H9 (cell line): ENCODE measurements at regions not wholly inside any gene's neighbourhood (a gene's known extent, or its start where the extent isn't known, plus 50 kb on each side); places are given as distances from the start of the nearest gene placed in this dataset.

ENCODE experiments used
- DNase-seq: peaks from one replicate; pipeline ENCODE4 v3.0.0-alpha.2; 2017
- H2AFZ ChIP-seq: one replicate; pipeline ENCODE4 v1.6.1; 2013; ENCODE audit warnings: mild to moderate bottlenecking, low read length, control low read depth, moderate library complexity
- H2AK5ac ChIP-seq: 2 replicates; pipeline ENCODE4 v1.6.1; 2013; ENCODE audit warnings: low read length, control low read depth, mixed read lengths; ENCODE audit not compliant: insufficient read length
- H2BK120ac ChIP-seq: one replicate; pipeline ENCODE4 v1.6.1; 2013; ENCODE audit warnings: low read depth, mild to moderate bottlenecking, low read length, control low read depth, inconsistent platforms; ENCODE audit not compliant: poor library complexity, severe bottlenecking
- H2BK12ac ChIP-seq: 2 replicates; pipeline ENCODE4 v1.6.1; 2013; ENCODE audit warnings: low read length, control low read depth, mixed read lengths, low read depth; ENCODE audit not compliant: insufficient read length
- H2BK15ac ChIP-seq: 2 replicates; pipeline ENCODE4 v1.6.1; 2013; ENCODE audit warnings: low read depth, low read length, control low read depth
- H2BK20ac ChIP-seq: one replicate; pipeline ENCODE4 v1.6.1; 2013; ENCODE audit warnings: low read depth, mild to moderate bottlenecking, low read length, control low read depth, inconsistent platforms; ENCODE audit not compliant: poor library complexity, severe bottlenecking
- H2BK5ac ChIP-seq: 2 replicates; pipeline ENCODE4 v1.6.1; 2013; ENCODE audit warnings: low read length, control low read depth, mixed read lengths; ENCODE audit not compliant: insufficient read length
- H3K14ac ChIP-seq: 2 replicates; pipeline ENCODE4 v1.6.1; 2013; ENCODE audit warnings: low read length, control low read depth; ENCODE audit not compliant: insufficient read depth
- H3K18ac ChIP-seq: 2 replicates; pipeline ENCODE4 v1.6.1; 2013; ENCODE audit warnings: low read depth, mild to moderate bottlenecking, mixed read lengths, low read length, control low read depth; ENCODE audit not compliant: insufficient read length
- H3K23ac ChIP-seq: 2 replicates; pipeline ENCODE4 v1.6.1; 2013; ENCODE audit warnings: low read length, control low read depth, mixed read lengths, low read depth; ENCODE audit not compliant: insufficient read length
- H3K23me2 ChIP-seq: 2 replicates; pipeline ENCODE4 v1.6.1; 2013; ENCODE audit warnings: low read depth, mild to moderate bottlenecking, mixed read lengths, low read length, control low read depth; ENCODE audit not compliant: insufficient read length, poor library complexity, severe bottlenecking
- H3K27ac ChIP-seq: 2 replicates; pipeline ENCODE4 v1.5.1; 2013; ENCODE audit warnings: low read length, control low read depth, mixed read lengths, low read depth; ENCODE audit not compliant: insufficient read length
- H3K27me3 ChIP-seq: 2 replicates; pipeline ENCODE4 v1.6.1; 2013; ENCODE audit warnings: low read length, control low read depth, inconsistent platforms; ENCODE audit not compliant: insufficient read depth
- H3K4ac ChIP-seq: 2 replicates; pipeline ENCODE4 v1.6.1; 2013; ENCODE audit warnings: low read depth, mild to moderate bottlenecking, control low read depth, inconsistent platforms, low read length, moderate library complexity
- H3K4me1 ChIP-seq: 2 replicates; pipeline ENCODE4 v1.6.1; 2013; ENCODE audit warnings: low read length, control low read depth, inconsistent platforms; ENCODE audit not compliant: insufficient read depth
- H3K4me2 ChIP-seq: 2 replicates; pipeline ENCODE4 v1.6.1; 2013; ENCODE audit warnings: low read length, control low read depth, mixed read lengths; ENCODE audit not compliant: insufficient read length, insufficient read depth
- H3K56ac ChIP-seq: 2 replicates; pipeline ENCODE4 v1.6.1; 2013; ENCODE audit warnings: low read depth, mild to moderate bottlenecking, mixed read lengths, low read length, control low read depth; ENCODE audit not compliant: insufficient read length
- H3K79me1 ChIP-seq: 2 replicates; pipeline ENCODE4 v1.6.1; 2013; ENCODE audit warnings: low read depth, mild to moderate bottlenecking, moderate library complexity, low read length, control low read depth, inconsistent platforms; ENCODE audit not compliant: insufficient read depth, poor library complexity, severe bottlenecking
- H3K79me2 ChIP-seq: 2 replicates; pipeline ENCODE4 v1.6.1; 2013; ENCODE audit warnings: low read length, control low read depth, inconsistent platforms; ENCODE audit not compliant: insufficient read depth
- H3K9ac ChIP-seq: 2 replicates; pipeline ENCODE4 v1.6.1; 2013; ENCODE audit warnings: low read length, control low read depth, mixed read lengths; ENCODE audit not compliant: insufficient read length; ENCODE audit errors: extremely low read depth
- H3K9me3 ChIP-seq: one replicate; pipeline ENCODE4 v1.6.1; 2013; ENCODE audit warnings: low read depth, low read length, inconsistent platforms; ENCODE audit not compliant: control insufficient read depth
- H3T11ph ChIP-seq: one replicate; pipeline ENCODE4 v1.6.1; 2013; ENCODE audit warnings: mild to moderate bottlenecking, low read length, control low read depth, inconsistent platforms
- H4K20me1 ChIP-seq: one replicate; pipeline ENCODE4 v1.6.1; 2013; ENCODE audit not compliant: control insufficient read depth, insufficient read length, insufficient read depth
- H4K5ac ChIP-seq: 2 replicates; pipeline ENCODE4 v1.6.1; 2013; ENCODE audit warnings: low read depth, mild to moderate bottlenecking, mixed read lengths, low read length, control low read depth; ENCODE audit not compliant: insufficient read length
- H4K8ac ChIP-seq: replicated peaks from 2 replicates; pipeline ENCODE4 v1.6.1; 2013; ENCODE audit warnings: low read length, control low read depth, mixed read lengths, low read depth; ENCODE audit not compliant: insufficient read length
- H4K91ac ChIP-seq: 2 replicates; pipeline ENCODE4 v1.6.1; 2013; ENCODE audit warnings: low read depth, mild to moderate bottlenecking, moderate library complexity, mixed read lengths, low read length, control low read depth; ENCODE audit not compliant: insufficient read length
- H3K27ac Mint-ChIP-seq, 3 experiments: 2 replicates in 2 of 3; 3 replicates in 1 of 3; pipeline ENCODE4 v1.8.0; 2020 to 2021; ENCODE audit warnings: mixed read lengths in 3 of 3, mild to moderate bottlenecking in 1 of 3, moderate library complexity in 1 of 3
- H3K27me3 Mint-ChIP-seq: 2 replicates; pipeline ENCODE4 v1.8.0; 2021; ENCODE audit warnings: low read depth, mild to moderate bottlenecking, moderate library complexity, mixed read lengths
- H3K36me3 Mint-ChIP-seq, 3 experiments: 2 replicates in 2 of 3; 3 replicates in 1 of 3; pipeline ENCODE4 v1.8.0; 2020 to 2021; ENCODE audit warnings: low read depth in 3 of 3, mixed read lengths in 3 of 3; ENCODE audit not compliant: insufficient read depth in 1 of 3
- H3K4me1 Mint-ChIP-seq, 2 experiments: 2 replicates each; pipeline ENCODE4 v1.8.0; 2020; ENCODE audit warnings: mixed read lengths in 2 of 2
- H3K4me3 Mint-ChIP-seq, 2 experiments: 2 replicates in 1 of 2; 3 replicates in 1 of 2; pipeline ENCODE4 v1.8.0; 2020 to 2021; ENCODE audit warnings: mild to moderate bottlenecking in 2 of 2, mixed read lengths in 2 of 2, moderate library complexity in 1 of 2
- H3K9me3 Mint-ChIP-seq, 2 experiments: 2 replicates in 1 of 2; 3 replicates in 1 of 2; pipeline ENCODE4 v1.8.0; 2020; ENCODE audit warnings: mild to moderate bottlenecking in 2 of 2, mixed read lengths in 2 of 2, moderate library complexity in 1 of 2
- WGBS: extraction: QIAGEN DNeasy Blood & Tissue Kit; methylation state at CpG from one replicate; pipeline ENCODE4 v1.1.7; 2013; ENCODE audit warnings: missing lambda C conversion rate, low lambda C conversion rate, mixed read lengths; ENCODE audit not compliant: insufficient read length; ENCODE audit errors: extremely low coverage; 5-methylcytosine and 5-hydroxymethylcytosine counted together
- TF ChIP-seq, protein P1 (sequence below): fragments of 200-600 bp; sonication (generic); conservative IDR thresholded peaks from 3 replicates; pipeline ENCODE4 v1.8.0; 2021; ENCODE audit warnings: antibody characterized with exemption, mild to moderate bottlenecking

DNA sequence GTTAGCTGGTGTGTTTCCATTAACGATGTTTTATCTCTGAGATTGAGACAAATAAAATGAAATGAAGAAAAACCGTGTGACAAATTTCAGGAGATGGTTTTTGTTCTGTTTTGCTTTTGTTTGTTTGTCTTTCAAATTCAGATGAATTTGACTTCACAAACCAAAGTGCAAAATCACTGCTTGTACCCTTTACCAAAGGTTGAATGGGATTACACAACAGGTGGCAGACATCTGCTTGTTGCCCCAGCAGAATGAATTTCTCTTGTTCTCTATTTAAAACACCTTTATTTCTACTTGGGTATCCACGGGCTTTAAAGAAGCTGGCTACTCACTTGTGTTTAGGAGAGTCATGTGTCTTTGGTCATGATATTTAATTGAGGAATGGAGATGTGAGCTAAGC is 239.7 kb upstream of the CLNK start:
- Mint-ChIP-seq H3K36me3 (no peaks in the 10 kb centered on the region), H3K4me3 (no peak overlapping the region), H3K9me3 (no peaks in the 10 kb centered on the region), H3K4me1 (peaks cover 26 to 44% of the 10 kb centered on the region in 2 experiments), H3K27ac (peak overlapping the region in 1 of 3 experiments; percentile 66; a peak in 1 of 7 replicates), H3K27me3 (no peaks in the 10 kb centered on the region)
- H3K4me1 ChIP-seq = no peaks in the 10 kb centered on the region; the same call in 1 of the 2 replicates
- no peak overlapping the region for H3K18ac ChIP-seq
- H3K14ac ChIP-seq = no peak overlapping the region
- H3K56ac ChIP-seq = no peak overlapping the region
- H2AFZ ChIP-seq = no peak overlapping the region
- H3K79me1 ChIP-seq = no peaks in the 10 kb centered on the region
- no peak overlapping the region for H3K23ac ChIP-seq
- no peak overlapping the region for H2BK5ac ChIP-seq
- H4K20me1 ChIP-seq = no peaks in the 10 kb centered on the region
- no CpG with 5 or more reads among the region's 3 CpGs for WGBS
- no peak overlapping the region for H4K5ac ChIP-seq
- no peak overlapping the region for H2BK15ac ChIP-seq
- no peaks in the 10 kb centered on the region for H3K27me3 ChIP-seq
- H2BK20ac ChIP-seq = no peak overlapping the region
- H3K23me2 ChIP-seq = no peaks in the 10 kb centered on the region
- H3K9ac ChIP-seq = no peak overlapping the region
- H4K8ac ChIP-seq = no peak overlapping the region
- H3K4ac ChIP-seq = no peak overlapping the region
- TF ChIP-seq, protein P1, sequence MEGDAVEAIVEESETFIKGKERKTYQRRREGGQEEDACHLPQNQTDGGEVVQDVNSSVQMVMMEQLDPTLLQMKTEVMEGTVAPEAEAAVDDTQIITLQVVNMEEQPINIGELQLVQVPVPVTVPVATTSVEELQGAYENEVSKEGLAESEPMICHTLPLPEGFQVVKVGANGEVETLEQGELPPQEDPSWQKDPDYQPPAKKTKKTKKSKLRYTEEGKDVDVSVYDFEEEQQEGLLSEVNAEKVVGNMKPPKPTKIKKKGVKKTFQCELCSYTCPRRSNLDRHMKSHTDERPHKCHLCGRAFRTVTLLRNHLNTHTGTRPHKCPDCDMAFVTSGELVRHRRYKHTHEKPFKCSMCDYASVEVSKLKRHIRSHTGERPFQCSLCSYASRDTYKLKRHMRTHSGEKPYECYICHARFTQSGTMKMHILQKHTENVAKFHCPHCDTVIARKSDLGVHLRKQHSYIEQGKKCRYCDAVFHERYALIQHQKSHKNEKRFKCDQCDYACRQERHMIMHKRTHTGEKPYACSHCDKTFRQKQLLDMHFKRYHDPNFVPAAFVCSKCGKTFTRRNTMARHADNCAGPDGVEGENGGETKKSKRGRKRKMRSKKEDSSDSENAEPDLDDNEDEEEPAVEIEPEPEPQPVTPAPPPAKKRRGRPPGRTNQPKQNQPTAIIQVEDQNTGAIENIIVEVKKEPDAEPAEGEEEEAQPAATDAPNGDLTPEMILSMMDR = no peak
- no peak overlapping the region for H2BK120ac ChIP-seq
- no peaks in the 10 kb centered on the region for H3K79me2 ChIP-seq
- H3K27ac ChIP-seq = no peak overlapping the region
- H3K4me2 ChIP-seq = no peak overlapping the region
- no peaks in the 10 kb centered on the region for H3K9me3 ChIP-seq
- H2BK12ac ChIP-seq = no peak overlapping the region
- no peak overlapping the region for H3T11ph ChIP-seq
- no peak for DNase-seq
- H4K91ac ChIP-seq = no peak overlapping the region
- H2AK5ac ChIP-seq = no peak overlapping the region
